ENCODE measurements at regions not wholly inside any gene's neighbourhood (a gene's known extent, or its start where the extent isn't known, plus 50 kb on each side); places are given as distances from the start of the nearest gene placed in this dataset.

GRCh38 chr3:73327052-73327451 is 265.6 kb downstream of the EBLN2 start:
- Histone ChIP-seq H3K79me2 (ENCODE audit: control insufficient read depth, insufficient read depth, low read length) (no peaks in the 10 kb centered on the region), H2AFZ (ENCODE audit: low read depth, low read length) (no peak overlapping the region), H3K9me1 (ENCODE audit: control insufficient read depth, insufficient read depth, low read length) (no peaks in the 10 kb centered on the region), H3K4me2 (ENCODE audit: insufficient read depth, low read length) (no peak overlapping the region), H3K9me3 (replicated peaks; ENCODE audit: control insufficient read depth, insufficient read depth, low read depth, low read length) (no peaks in the 10 kb centered on the region), H3K27ac (ENCODE audit: extremely low read depth, low read depth, low read length) (no peak overlapping the region), H3K4me3 (no peak overlapping the region), H3K9ac (ENCODE audit: insufficient read depth in 1 of 2, low read depth in 2 of 2, low read length in 2 of 2) (no peak overlapping the region), H3K36me3 (ENCODE audit: control insufficient read depth, insufficient read depth, low read length) (no peaks in the 10 kb centered on the region), H3K4me1 (replicated peaks in 1 of 2; ENCODE audit: control insufficient read depth in 2 of 2, insufficient read depth in 2 of 2, low read length in 2 of 2) (no peaks in the 10 kb centered on the region), H3K27me3 (ENCODE audit: control insufficient read depth in 2 of 2, insufficient read depth in 2 of 2, low read length in 2 of 2) (no peaks in the 10 kb centered on the region; a peak in 1 of 5 replicates), H4K20me1 (replicated peaks; ENCODE audit: control insufficient read depth, insufficient read depth, low read length) (no peaks in the 10 kb centered on the region)
- FAIRE-seq, result no peak
- no peak for ATAC-seq
- ChIA-PET POLR2A (no interaction called here), CTCF (ENCODE audit: low intra/inter-chr PET ratio) (no interaction called here)
- 0% methylated on average over 3 of the region's 3 CpGs for WGBS (ENCODE audit: insufficient coverage, low coverage, missing lambda C conversion rate)
- BruUV-seq (replicated peaks), result no TSS peak
- TF ChIP-seq CHAMP1 (IDR thresholded peaks at IDR 0.05), result no peak
- TF ChIP-seq SMAD3 (CRISPR knock-in tag; conservative IDR thresholded peaks at IDR 0.05), result no peak
- TF ChIP-seq NBN (IDR thresholded peaks at IDR 0.05; ENCODE audit: low read depth), result no peak
- TF ChIP-seq MTA2 (IDR thresholded peaks at IDR 0.05; ENCODE audit: low read depth), result no peak
- TF ChIP-seq NFYB (IDR thresholded peaks at IDR 0.05; ENCODE audit: extremely low read depth, insufficient read length), result no peak
- no peak for TF ChIP-seq ZNF551 (CRISPR knock-in tag; IDR thresholded peaks at IDR 0.05)
- TF ChIP-seq, protein P1, sequence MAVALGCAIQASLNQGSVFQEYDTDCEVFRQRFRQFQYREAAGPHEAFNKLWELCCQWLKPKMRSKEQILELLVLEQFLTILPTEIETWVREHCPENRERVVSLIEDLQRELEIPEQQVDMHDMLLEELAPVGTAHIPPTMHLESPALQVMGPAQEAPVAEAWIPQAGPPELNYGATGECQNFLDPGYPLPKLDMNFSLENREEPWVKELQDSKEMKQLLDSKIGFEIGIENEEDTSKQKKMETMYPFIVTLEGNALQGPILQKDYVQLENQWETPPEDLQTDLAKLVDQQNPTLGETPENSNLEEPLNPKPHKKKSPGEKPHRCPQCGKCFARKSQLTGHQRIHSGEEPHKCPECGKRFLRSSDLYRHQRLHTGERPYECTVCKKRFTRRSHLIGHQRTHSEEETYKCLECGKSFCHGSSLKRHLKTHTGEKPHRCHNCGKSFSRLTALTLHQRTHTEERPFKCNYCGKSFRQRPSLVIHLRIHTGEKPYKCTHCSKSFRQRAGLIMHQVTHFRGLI (CRISPR knock-in tag; IDR thresholded peaks at IDR 0.05), result no peak
- no peak for TF ChIP-seq SNRNP70 (optimal IDR thresholded peaks at IDR 0.05; ENCODE audit: low read depth, low read length)
- no peak for TF ChIP-seq MYBL2 (IDR thresholded peaks at IDR 0.05; ENCODE audit: low read depth)
- TF ChIP-seq MYBL2 (CRISPR knock-in tag; IDR thresholded peaks at IDR 0.05; ENCODE audit: borderline replicate concordance), result no peak
- TF ChIP-seq, protein P2, sequence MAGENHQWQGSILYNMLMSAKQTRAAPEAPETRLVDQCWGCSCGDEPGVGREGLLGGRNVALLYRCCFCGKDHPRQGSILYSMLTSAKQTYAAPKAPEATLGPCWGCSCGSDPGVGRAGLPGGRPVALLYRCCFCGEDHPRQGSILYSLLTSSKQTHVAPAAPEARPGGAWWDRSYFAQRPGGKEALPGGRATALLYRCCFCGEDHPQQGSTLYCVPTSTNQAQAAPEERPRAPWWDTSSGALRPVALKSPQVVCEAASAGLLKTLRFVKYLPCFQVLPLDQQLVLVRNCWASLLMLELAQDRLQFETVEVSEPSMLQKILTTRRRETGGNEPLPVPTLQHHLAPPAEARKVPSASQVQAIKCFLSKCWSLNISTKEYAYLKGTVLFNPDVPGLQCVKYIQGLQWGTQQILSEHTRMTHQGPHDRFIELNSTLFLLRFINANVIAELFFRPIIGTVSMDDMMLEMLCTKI (IDR thresholded peaks at IDR 0.05; ENCODE audit: partially characterized antibody), result no peak
- no peak for TF ChIP-seq ZNF766 (CRISPR knock-in tag; conservative IDR thresholded peaks at IDR 0.05)
- no peak for TF ChIP-seq SAFB2 (IDR thresholded peaks at IDR 0.05; ENCODE audit: borderline replicate concordance, low read depth, low read length, severe bottlenecking)
- TF ChIP-seq TEAD1 (CRISPR knock-in tag; IDR thresholded peaks at IDR 0.05), result no peak
- DNase-seq (ENCODE audit: extremely low read depth in 1 of 4, low spot score in 3 of 4), result no peak
- intact Hi-C loops (cut with micrococcal nuclease) (no loop called here), in situ Hi-C loops (cut with MboI) (no loop called here)

All from K562 (cell line).